HUES64 (cell line): ENCODE measurements at regions not wholly inside any gene's neighbourhood (a gene's known extent, or its start where the extent isn't known, plus 50 kb on each side); places are given as distances from the start of the nearest gene placed in this dataset.
"Not testable (repeated sequence)": the region's sequence is repeated elsewhere in the genome, so short reads cannot be mapped to it uniquely, and the experiment has no call there.

Source experiments
- H3K27ac ChIP-seq: 2 replicates; pipeline ENCODE4 v1.7.0; 2013; ENCODE audit warnings: low read depth, low read length, inconsistent platforms
- H3K27me3 ChIP-seq: 2 replicates; pipeline ENCODE4 v1.6.1; 2013; ENCODE audit warnings: mild to moderate bottlenecking, low read length; ENCODE audit not compliant: insufficient read depth
- H3K36me3 ChIP-seq: 2 replicates; pipeline ENCODE4 v1.6.1; 2013; ENCODE audit warnings: mild to moderate bottlenecking, low read length; ENCODE audit not compliant: insufficient read depth
- H3K4me1 ChIP-seq: 2 replicates; pipeline ENCODE4 v1.6.1; 2013; ENCODE audit warnings: mild to moderate bottlenecking, low read length, moderate library complexity; ENCODE audit not compliant: insufficient read depth
- H3K4me3 ChIP-seq: 2 replicates; pipeline ENCODE4 v1.5.1; 2013; ENCODE audit warnings: mild to moderate bottlenecking, low read length, moderate library complexity
- H3K9ac ChIP-seq: 2 replicates; pipeline ENCODE4 v1.6.1; 2013; ENCODE audit warnings: mild to moderate bottlenecking, low read depth, low read length
- H3K9me3 ChIP-seq: 2 replicates; pipeline ENCODE4 v1.6.1; 2013; ENCODE audit warnings: low read depth, low read length; ENCODE audit not compliant: insufficient read depth
- WGBS: fragments of 150-250, 120-280 bp; methylation state at CpG from one replicate; pipeline ENCODE4 v1.1.7; 2013; ENCODE audit warnings: missing lambda C conversion rate; 5-methylcytosine and 5-hydroxymethylcytosine counted together

- H3K27ac ChIP-seq, result no peak overlapping the region
- no peaks in the 10 kb centered on the region for H3K4me1 ChIP-seq
- H3K36me3 ChIP-seq, result no peaks in the 10 kb centered on the region
- WGBS, result 77% methylated on average over 10 of the region's 11 CpGs
- H3K9ac ChIP-seq, result no peak overlapping the region
- H3K9me3 ChIP-seq, result no peaks in the 10 kb centered on the region
- H3K4me3 ChIP-seq, result no peak overlapping the region
- no peaks in the 10 kb centered on the region for H3K27me3 ChIP-seq
Observed at GRCh38 chr3:159679900-159680299, 308.7 kb upstream of the IL12A start.

GRCh38 chr3:159681717-159682116 is 306.9 kb upstream of the IL12A start:
- 96% methylated on average over 4 of the region's 5 CpGs for WGBS
- H3K9me3 ChIP-seq, H3K9ac ChIP-seq, H3K4me3 ChIP-seq, H3K27me3 ChIP-seq, H3K4me1 ChIP-seq, H3K27ac ChIP-seq, H3K36me3 ChIP-seq: not testable (repeated sequence)

GRCh38 chr3:159685801-159686200 is 302.8 kb upstream of the IL12A start:
- Histone ChIP-seq H3K4me1 (no peaks in the 10 kb centered on the region), H3K9me3 (no peaks in the 10 kb centered on the region), H3K4me3 (no peak overlapping the region), H3K27ac (no peak overlapping the region), H3K36me3 (no peaks in the 10 kb centered on the region), H3K27me3 (no peaks in the 10 kb centered on the region), H3K9ac (no peak overlapping the region)

GRCh38 chr3:159693226-159693625 is 295.4 kb upstream of the IL12A start:
- no peaks in the 10 kb centered on the region for H3K27me3 ChIP-seq

GRCh38 chr3:159711560-159712333 is 276.9 kb upstream of the IL12A start:
- Histone ChIP-seq H3K36me3 (no peaks in the 10 kb centered on the region), H3K27ac (no peak overlapping the region), H3K27me3 (no peaks in the 10 kb centered on the region), H3K4me3 (no peak overlapping the region), H3K9me3 (peaks cover 19% of the 10 kb centered on the region), H3K9ac (no peak overlapping the region), H3K4me1 (peaks cover 5% of the 10 kb centered on the region; the same call in 1 of the 2 replicates)
- 83% methylated on average over 7 of the region's 7 CpGs for WGBS

More at GRCh38 chr3:159693226-159693625, 295.4 kb upstream of the IL12A start:
- H3K4me3 ChIP-seq, result no peak overlapping the region
- no peaks in the 10 kb centered on the region for H3K4me1 ChIP-seq
- no peaks in the 10 kb centered on the region for H3K36me3 ChIP-seq
- no peaks in the 10 kb centered on the region for H3K9me3 ChIP-seq
- WGBS, result 92% methylated on average over 3 of the region's 4 CpGs
- H3K9ac ChIP-seq, result no peak overlapping the region
- H3K27ac ChIP-seq, result no peak overlapping the region

GRCh38 chr3:159721324-159721723 is 267.3 kb upstream of the IL12A start:
- H3K27me3 ChIP-seq, result no peaks in the 10 kb centered on the region
- H3K9ac ChIP-seq, result no peak overlapping the region
- no peaks in the 10 kb centered on the region for H3K4me1 ChIP-seq
- no peaks in the 10 kb centered on the region for H3K36me3 ChIP-seq
- H3K27ac ChIP-seq, result no peak overlapping the region
- WGBS, result 84% methylated on average over 2 of the region's 2 CpGs
- H3K4me3 ChIP-seq, result no peak overlapping the region
- H3K9me3 ChIP-seq, result no peaks in the 10 kb centered on the region

- no peak overlapping the region for H3K9ac ChIP-seq
Observed at GRCh38 chr3:159723295-159723694, 265.3 kb upstream of the IL12A start.

GRCh38 chr3:159724627-159725026 is 264.0 kb upstream of the IL12A start:
- Histone ChIP-seq H3K9ac (no peak overlapping the region), H3K9me3 (no peaks in the 10 kb centered on the region), H3K4me1 (no peaks in the 10 kb centered on the region), H3K36me3 (no peaks in the 10 kb centered on the region), H3K4me3 (no peak overlapping the region), H3K27me3 (no peaks in the 10 kb centered on the region), H3K27ac (no peak overlapping the region)
- 100% methylated on average over 2 of the region's 2 CpGs for WGBS

More at GRCh38 chr3:159723295-159723694, 265.3 kb upstream of the IL12A start:
- no peaks in the 10 kb centered on the region for H3K4me1 ChIP-seq
- H3K4me3 ChIP-seq, result no peak overlapping the region
- H3K27me3 ChIP-seq, result no peaks in the 10 kb centered on the region
- H3K9me3 ChIP-seq, result no peaks in the 10 kb centered on the region
- no peak overlapping the region for H3K27ac ChIP-seq
- H3K36me3 ChIP-seq, result no peaks in the 10 kb centered on the region

- Histone ChIP-seq H3K36me3 (no peaks in the 10 kb centered on the region), H3K4me3 (no peak overlapping the region), H3K9me3 (no peaks in the 10 kb centered on the region), H3K9ac (no peak overlapping the region), H3K27ac (no peak overlapping the region), H3K27me3 (no peaks in the 10 kb centered on the region), H3K4me1 (peaks cover 9% of the 10 kb centered on the region)
- WGBS, result 88% methylated on average over 7 of the region's 7 CpGs
Observed at GRCh38 chr3:159726231-159726964, 262.2 kb upstream of the IL12A start.

GRCh38 chr3:159727506-159727905 is 261.1 kb upstream of the IL12A start:
- Histone ChIP-seq H3K36me3 (no peaks in the 10 kb centered on the region), H3K27ac (no peak overlapping the region), H3K4me3 (no peak overlapping the region), H3K9ac (no peak overlapping the region), H3K27me3 (no peaks in the 10 kb centered on the region), H3K4me1 (peaks cover 14% of the 10 kb centered on the region), H3K9me3 (no peaks in the 10 kb centered on the region)

GRCh38 chr3:159731254-159731653 is 257.4 kb upstream of the IL12A start:
- Histone ChIP-seq H3K9ac (no peak overlapping the region), H3K9me3 (no peaks in the 10 kb centered on the region), H3K4me3 (no peak overlapping the region), H3K27ac (no peak overlapping the region), H3K27me3 (no peaks in the 10 kb centered on the region), H3K36me3 (no peaks in the 10 kb centered on the region; the same call in 1 of the 2 replicates), H3K4me1 (peaks cover 28% of the 10 kb centered on the region)
- 78% methylated on average over 6 of the region's 6 CpGs for WGBS
